Raji (cell line): ENCODE measurements at regions not wholly inside any gene's neighbourhood (a gene's known extent, or its start where the extent isn't known, plus 50 kb on each side); places are given as distances from the start of the nearest gene placed in this dataset.

Source experiments
- POLR2A ChIP-seq: IDR thresholded peaks from 2 replicates; pipeline ENCODE4 v1.6.1; 2011; ENCODE audit warnings: low read depth, low read length, control low read depth; ENCODE audit not compliant: insufficient read depth

DNA sequence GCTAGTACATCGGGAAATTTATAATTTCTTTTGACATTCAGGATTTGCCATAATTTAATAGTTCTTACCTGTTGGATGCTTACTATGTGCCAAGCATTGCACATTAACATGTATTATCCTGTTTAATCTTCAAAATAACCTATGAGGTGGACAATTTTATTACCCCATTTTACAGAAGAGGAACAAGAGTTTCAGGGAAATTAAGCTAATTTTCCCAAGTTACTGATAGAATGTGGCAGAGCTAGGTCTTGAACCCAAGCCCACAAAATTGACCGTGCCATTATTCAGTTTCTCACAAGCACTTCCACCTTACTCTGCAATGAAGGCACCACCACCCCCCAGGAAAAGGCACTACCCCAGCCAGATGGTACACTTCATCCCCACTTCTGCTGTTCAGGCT is 161.1 kb upstream of the PLEKHG7 start:
- no peak for TF ChIP-seq POLR2A

DNA sequence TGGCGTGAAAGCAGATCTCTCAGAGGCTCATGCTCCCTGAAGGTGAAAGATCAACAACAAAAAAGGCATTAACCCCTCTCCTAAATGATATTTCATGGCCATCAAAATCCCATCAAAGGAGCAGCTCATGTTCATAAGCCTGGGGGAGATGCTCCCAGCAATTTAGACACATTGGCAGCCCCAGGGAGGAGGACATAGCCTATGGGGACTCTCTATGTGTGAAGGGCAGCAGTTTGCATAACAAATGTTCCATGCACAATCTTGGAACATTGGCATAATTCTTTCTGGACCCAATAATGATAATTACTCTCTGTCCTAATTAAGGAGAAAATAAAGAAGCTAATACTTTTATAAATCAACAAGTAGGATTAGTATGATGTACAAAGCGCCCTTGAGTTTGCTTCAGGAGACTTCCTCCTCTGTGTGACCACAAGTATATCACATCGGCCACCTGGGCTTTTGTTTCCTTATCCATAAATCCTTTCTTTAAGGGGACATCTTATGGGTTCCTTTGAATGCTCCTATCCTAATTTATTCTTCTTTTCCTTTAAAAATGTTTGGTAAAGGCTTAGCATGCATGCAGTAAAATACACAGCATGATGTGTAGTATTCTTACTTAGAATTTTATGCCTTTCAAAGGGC is 161.9 kb upstream of the PLEKHG7 start:
- TF ChIP-seq POLR2A = no peak

DNA sequence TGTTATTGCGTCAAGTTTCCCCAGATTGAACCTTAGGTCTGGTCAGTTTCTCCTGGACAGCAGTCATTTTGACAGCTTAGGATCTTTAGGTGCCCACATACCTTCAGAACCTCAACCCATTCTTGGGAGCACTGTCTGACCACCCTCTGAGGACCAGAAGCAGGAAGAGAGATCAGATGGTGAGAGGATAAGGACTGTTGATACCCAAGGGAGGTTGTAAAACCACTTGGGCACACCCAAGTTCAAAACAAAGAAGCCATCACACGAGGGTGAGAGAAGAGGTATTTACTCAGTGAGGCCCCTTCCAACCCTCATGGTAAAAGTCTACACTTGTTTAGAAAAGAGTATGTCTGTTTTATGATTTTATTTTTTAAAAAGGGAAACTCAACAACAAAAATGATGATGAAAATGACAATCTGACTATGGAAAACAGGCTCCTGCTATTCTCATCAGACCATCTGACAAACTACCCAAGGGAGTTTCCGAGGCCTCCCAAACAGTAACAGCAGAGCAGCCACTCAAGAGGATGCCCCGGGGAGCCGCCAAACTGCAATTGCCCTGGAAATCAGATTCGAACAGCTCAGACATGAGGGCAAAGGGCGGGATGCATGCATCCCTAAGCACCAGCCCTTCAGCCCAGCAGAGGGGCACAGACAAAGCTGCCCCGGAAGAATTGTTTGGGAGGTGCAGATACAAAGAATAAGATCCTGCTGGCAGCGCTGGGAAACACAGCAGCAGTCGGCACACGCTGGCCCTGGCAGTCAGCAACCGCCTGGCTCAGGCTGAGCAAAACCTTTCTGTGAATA is 162.6 kb upstream of the PLEKHG7 start:
- no peak for TF ChIP-seq POLR2A

DNA sequence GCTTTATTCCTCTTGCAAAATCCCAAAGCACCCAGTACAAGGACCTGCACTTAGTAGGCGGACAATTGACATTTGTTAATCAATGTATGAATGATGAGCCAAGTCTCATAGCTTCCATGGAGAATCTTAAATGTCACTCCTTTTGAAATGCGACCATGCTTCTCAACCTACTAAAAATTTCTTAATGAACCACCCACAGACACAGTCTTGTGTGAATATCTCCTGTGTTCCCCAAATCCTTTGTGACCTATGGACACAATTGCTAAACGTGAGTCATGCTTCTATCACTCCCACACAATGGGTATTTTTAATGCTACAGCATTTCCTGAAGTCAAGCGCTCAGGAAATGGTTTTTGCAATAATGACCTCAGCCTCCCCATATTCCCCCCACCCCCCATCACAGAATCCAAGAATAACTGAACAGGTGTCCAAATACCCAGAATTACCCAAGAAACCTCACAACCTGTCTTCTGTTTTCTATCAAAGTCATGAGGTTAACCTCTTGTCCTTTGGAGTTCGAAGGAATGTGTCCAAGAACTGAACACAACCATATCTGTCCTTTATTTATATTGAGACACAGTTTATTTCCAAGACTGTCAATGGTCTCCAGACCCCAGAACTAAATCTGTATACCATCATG is 163.6 kb upstream of the PLEKHG7 start:
- TF ChIP-seq POLR2A = no peak

DNA sequence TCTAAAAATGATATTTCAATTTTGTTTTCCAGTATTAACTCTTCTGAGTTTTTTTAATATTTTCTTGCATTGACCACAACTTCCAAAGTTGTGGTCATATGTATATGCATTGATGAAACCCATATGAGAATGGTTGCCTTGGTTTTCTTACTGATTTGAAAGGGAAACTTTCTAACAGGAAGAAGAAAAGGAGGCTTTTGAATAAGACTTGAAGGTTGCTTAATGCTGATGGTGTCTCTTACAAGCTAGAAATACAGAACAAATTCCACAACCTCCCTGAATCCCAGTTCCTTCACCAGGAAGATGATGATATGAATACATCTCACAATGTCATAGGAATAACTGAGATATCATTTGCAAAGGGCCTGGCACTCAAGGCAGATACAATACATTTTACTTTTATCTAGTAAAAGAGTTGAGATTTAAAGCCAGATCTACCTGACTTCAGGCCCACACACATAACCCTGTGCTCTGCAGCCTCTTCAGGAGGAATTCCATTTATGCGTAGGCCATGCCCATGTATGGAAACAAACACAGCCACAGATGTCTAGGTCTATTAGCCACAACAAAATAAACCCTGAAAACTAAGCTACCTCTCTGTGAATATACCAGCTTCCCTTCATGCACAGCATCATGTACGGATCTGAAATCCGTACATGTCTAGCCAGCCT is 165.4 kb upstream of the PLEKHG7 start:
- no peak for TF ChIP-seq POLR2A

DNA sequence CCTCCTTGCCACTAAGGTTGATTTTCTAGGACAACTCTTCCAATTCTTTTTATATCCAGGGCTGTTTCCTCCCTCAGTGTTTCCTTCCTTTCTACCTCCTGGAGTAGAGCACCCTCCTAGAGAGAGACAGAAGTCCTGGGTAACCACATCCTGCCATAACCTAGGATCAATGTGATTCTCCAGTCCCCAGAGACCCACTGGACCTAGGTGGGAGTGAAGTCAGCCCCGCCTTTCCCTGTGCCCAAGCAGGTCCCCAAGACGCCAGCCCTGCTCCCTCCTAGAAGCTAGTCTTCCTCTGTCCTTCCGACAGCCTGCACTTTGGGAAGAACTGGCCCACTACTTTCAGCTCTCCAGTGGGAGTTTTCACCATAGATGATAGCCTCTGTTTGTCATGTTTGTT is 166.8 kb upstream of the PLEKHG7 start:
- TF ChIP-seq POLR2A = no peak

DNA sequence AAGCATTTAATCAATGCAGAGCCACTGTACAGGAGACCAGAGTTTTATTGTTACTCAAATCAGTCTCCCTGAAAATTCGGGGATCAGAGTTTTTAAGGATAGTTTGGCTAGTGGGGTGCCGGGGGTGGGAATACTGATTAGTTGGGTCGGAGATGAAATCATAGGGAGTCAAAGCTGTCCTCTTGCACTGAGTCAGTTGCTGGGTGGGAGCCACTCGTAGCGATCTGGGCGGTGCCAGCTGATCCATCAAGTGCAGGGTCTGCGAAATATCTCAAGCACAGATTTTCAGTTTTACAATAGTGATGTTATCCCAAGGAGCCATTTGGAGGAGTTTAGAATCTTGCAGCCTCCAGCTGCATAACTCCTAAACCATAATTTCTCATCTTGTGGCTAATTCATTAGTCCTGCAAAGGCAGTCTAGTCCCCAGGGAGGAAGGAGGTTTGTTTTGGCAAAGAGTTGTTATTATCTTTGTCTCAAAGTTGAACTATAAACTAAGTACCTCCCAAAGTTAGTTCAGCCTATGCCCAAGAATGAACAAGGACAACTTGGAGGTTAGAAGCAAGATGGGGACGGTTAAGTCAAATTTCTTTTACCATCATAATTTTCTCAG is 169.4 kb upstream of the PLEKHG7 start:
- TF ChIP-seq POLR2A = no peak

DNA sequence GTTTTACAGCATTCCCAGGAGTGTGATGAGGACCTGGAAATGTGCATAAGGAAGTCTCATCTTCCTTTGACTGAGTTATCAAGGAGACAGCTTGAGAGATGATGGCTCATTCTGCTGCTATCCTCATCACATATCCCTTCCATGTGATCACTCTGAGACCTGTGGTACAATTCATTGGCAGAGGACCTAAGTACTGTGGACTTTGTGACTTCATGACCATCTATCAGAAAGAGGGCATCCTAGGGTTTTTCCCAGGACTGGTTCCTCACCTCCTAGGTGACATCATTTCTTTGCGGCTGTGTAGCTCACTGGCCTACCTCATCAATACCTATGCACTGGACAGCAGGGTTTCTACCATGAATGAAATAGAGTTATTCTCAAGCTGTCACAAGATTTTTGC is 172.1 kb upstream of the PLEKHG7 start:
- no peak for TF ChIP-seq POLR2A

DNA sequence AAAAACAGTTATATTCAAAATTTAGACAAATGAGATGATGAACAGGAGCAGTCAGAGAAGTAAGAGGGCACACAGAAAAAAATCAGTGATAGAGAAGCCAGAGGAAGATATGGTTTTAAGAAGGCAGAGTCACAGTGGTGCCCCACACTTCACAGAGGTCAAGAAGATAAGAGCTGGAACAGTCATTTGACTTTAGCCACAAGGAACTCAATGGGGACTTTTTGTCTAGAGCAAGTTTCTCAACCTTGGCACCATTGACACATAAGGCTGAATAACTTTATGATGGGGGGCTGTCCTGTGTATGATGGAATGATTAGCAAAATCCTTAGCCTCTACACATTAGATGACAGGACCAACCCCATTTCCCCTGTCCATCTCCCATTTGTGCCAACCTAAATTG is 172.8 kb upstream of the PLEKHG7 start:
- TF ChIP-seq POLR2A = no peak

DNA sequence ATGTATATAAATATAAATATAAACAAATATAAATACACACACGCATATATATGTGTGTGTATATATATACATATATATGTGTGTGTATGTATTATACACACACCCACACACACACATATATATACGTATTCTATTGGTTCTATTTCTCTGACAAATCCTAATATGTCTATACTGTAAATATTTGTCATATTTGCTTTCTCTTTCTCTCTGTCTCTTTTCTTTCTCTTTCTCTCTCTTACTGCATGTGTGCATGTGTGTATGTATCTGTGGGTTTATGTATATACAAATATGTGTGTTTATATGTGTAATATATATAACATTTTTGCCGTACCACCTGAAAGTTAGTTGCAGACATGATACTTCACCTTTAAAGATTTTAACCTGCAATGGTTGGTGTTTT is 174.2 kb upstream of the PLEKHG7 start:
- no peak for TF ChIP-seq POLR2A

DNA sequence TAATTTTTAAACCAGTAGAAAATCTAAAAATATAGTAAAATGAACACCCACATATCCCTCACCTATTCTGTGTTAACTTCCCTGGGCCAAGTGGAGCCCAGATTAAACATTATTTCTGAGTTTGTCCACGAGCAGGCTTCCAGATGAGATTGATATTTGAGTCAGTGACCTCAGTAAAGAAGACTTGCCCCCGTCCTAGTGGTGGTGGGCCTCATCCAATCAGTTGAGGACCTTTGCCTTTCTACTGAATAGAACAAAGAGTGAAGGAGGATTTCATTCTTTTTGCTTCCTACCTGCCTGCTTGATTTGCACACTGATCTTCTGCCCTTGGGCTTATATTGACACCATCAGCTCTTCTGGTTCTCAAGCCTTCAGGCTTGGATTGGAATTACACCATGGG is 174.7 kb upstream of the PLEKHG7 start:
- no peak for TF ChIP-seq POLR2A

DNA sequence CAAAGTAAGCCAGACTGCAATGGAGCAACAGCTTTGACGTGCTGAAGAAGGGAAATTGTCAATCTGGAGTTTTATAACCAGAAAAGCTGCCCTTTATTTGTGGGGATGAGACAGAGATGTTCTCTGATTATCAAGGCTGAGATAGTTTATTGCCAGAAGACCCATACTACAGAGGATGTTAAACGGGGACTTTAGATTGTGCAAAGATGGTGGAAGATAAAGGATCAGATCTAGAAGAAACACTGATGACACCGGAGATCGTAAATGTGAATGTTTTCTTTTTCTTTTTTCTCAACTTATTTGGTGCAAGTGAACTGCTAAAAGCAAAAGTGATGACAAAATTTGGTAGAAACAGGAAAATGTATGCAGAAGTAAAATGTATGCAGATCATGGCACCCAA is 178.3 kb upstream of the PLEKHG7 start:
- TF ChIP-seq POLR2A = no peak

DNA sequence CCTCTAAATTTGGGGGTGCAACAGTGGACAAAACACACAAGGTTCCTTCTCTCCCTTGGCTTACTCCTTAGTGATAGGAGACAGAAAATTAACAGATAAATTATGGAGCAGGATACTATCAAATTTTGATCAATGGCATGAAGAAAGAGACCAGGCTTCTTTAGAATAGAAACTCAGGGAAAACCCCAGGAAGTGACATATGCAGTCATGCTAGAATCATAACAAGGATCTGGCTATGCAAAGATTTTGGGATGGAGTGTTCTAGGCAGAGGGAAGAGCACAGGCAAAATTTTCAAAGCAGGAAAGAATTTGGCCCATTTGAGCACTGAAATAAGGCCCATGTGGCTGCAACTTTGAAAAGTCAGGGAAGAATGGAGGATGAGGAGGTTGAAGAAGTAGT is 182.3 kb upstream of the PLEKHG7 start:
- TF ChIP-seq POLR2A = no peak

DNA sequence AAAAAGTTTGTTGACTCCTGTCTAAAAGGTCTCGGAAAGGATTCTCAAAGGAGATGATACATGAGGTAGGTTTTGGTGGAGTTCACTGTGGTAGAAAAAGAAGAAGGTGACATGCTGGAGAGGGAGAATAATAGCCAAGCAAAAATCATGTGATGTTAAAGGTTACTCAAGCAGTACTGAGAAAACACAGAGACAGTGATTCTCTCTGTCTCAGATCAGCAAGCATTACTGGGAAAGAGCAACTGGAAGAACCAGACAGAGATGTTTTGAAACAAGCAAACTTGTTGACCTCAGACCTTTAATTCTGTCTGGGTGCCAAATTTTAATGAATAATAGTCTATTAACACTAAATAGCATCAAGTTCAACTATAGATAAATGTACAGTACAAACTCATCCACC is 183.5 kb upstream of the PLEKHG7 start:
- TF ChIP-seq POLR2A = no peak

DNA sequence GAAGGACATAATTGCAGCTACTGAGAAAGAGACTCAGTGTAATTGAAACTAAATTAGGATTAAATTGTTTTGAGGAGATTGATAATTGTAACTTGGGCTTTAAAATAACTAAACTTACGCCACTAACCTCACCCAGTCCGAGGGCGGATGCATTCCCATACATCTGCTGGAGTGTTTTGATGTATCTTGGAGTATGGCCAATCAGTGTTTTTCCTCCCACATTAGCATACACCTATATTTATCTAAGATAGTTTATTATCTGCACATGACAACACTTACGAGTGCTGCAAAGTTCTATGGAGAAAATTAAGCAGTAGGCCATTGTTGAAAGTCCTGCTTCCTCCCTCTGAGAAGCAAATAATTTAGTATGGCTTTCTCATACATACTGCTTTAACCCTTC is 184.7 kb upstream of the PLEKHG7 start:
- TF ChIP-seq POLR2A = no peak
